K562 (cell line): ENCODE measurements at regions not wholly inside any gene's neighbourhood (a gene's known extent, or its start where the extent isn't known, plus 50 kb on each side); places are given as distances from the start of the nearest gene placed in this dataset.

Experiments used
- ATAC-seq: fragments of 200-7000 bp; cut with Tn5 transposase; 3 replicates; pipeline ENCODE4 v1.9.1; 2020; ENCODE audit warnings: moderate library complexity
- BruUV-seq: library from RNA; stranded (reverse); fragments of 400-500 nt; replicated peaks from 2 replicates; lab custom pipeline; 2021; lab: Mats Ljungman, UMichigan
- CTCF ChIA-PET: fragments of 300-600 bp; formaldehyde crosslinking; extraction: SDS; loops from one replicate; lab custom pipeline; 2021; ENCODE audit warnings: low intra/inter-chr PET ratio; lab: Yijun Ruan, JAX
- POLR2A ChIA-PET: fragments of 300-600, 350-650 bp; sonication (Branson Sonifier 250); formaldehyde crosslinking; extraction: SDS; loops from one replicate; lab custom pipeline; 2021; ENCODE audit warnings: antibody characterized with exemption, inconsistent platforms; lab: Yijun Ruan, JAX
- DNase-seq, 4 experiments: peaks; one replicate each; pipeline versions ENCODE4 v3.0.0 to v3.0.0-alpha.2; 2011 to 2018; ENCODE audit warnings: low spot score in 3 of 4, mixed read lengths in 3 of 4; ENCODE audit errors: extremely low read depth in 1 of 4
- FAIRE-seq: peaks from 2 replicates; lab custom pipeline; 2011; peaks lifted over from hg19 to GRCh38; lab: Jason Lieb, UNC
- H2AFZ ChIP-seq: 2 replicates; pipeline ENCODE4 v1.6.0; 2011; ENCODE audit warnings: low read depth, low read length, control low read depth, inconsistent platforms
- H3K27ac ChIP-seq: fragments of 200-600 bp; 3 replicates; pipeline ENCODE4 v1.8.0; 2011; ENCODE audit warnings: low read depth, mild to moderate bottlenecking, control low read depth, inconsistent platforms, low read length, moderate library complexity, mixed read lengths; ENCODE audit errors: extremely low read depth
- H3K27me3 ChIP-seq, 2 experiments: fragments of 300-600 bp in 1 of 2; 2 replicates in 1 of 2; 3 replicates in 1 of 2; pipeline versions ENCODE4 v1.6.0 to v1.8.0; 2011; ENCODE audit warnings: inconsistent platforms in 2 of 2, low read length in 2 of 2, mild to moderate bottlenecking in 1 of 2, mixed read lengths in 1 of 2, moderate library complexity in 1 of 2; ENCODE audit not compliant: control insufficient read depth in 2 of 2, insufficient read depth in 2 of 2
- H3K36me3 ChIP-seq: fragments of 300-600 bp; 3 replicates; pipeline ENCODE4 v1.8.0; 2011; ENCODE audit warnings: mild to moderate bottlenecking, low read length, inconsistent platforms; ENCODE audit not compliant: control insufficient read depth, insufficient read depth
- H3K4me1 ChIP-seq, 2 experiments: fragments of 200-600 bp in 1 of 2; replicated peaks in 1 of 2; 2 replicates in 1 of 2; 3 replicates in 1 of 2; pipeline versions ENCODE4 v1.5.1 to v1.8.0; 2011; ENCODE audit warnings: inconsistent platforms in 2 of 2, low read length in 2 of 2, mild to moderate bottlenecking in 1 of 2, mixed read lengths in 1 of 2, moderate library complexity in 1 of 2; ENCODE audit not compliant: control insufficient read depth in 2 of 2, insufficient read depth in 2 of 2
- H3K4me2 ChIP-seq: 2 replicates; pipeline ENCODE4 v1.6.1; 2011; ENCODE audit warnings: low read length, control low read depth, inconsistent platforms, mixed read lengths; ENCODE audit not compliant: insufficient read depth
- H3K4me3 ChIP-seq: fragments of 200-600 bp; sonication (generic), shearing (Covaris generic); 2 replicates; pipeline ENCODE4 v1.5.1; 2016; ENCODE audit warnings: control low read depth, inconsistent platforms
- H3K79me2 ChIP-seq: fragments of 200-600 bp; 3 replicates; pipeline ENCODE4 v1.8.0; 2011; ENCODE audit warnings: low read length, inconsistent platforms; ENCODE audit not compliant: control insufficient read depth, insufficient read depth
- H3K9ac ChIP-seq, 2 experiments: 2 replicates each; pipeline versions ENCODE4 v1.6.0 to v1.6.1; 2011; ENCODE audit warnings: low read depth in 2 of 2, low read length in 2 of 2, control low read depth in 1 of 2, inconsistent platforms in 1 of 2, mild to moderate bottlenecking in 1 of 2, mixed read lengths in 1 of 2; ENCODE audit not compliant: insufficient read depth in 1 of 2
- H3K9me1 ChIP-seq: one replicate; pipeline ENCODE4 v1.6.0; 2011; ENCODE audit warnings: inconsistent platforms, mild to moderate bottlenecking, low read length, moderate library complexity; ENCODE audit not compliant: control insufficient read depth, insufficient read depth
- H3K9me3 ChIP-seq: replicated peaks from 2 replicates; pipeline ENCODE4 v1.5.1; 2011; ENCODE audit warnings: low read depth, low read length, inconsistent platforms; ENCODE audit not compliant: control insufficient read depth, insufficient read depth
- H4K20me1 ChIP-seq: replicated peaks from 2 replicates; pipeline ENCODE4 v1.6.1; 2011; ENCODE audit warnings: low read length, inconsistent platforms, mixed read lengths; ENCODE audit not compliant: control insufficient read depth, insufficient read depth
- CAMTA2 ChIP-seq: fragments of 250-450 bp; sonication (Bioruptor Pico); conservative IDR thresholded peaks from 2 replicates; pipeline ENCODE4 v1.5.1; 2022
- GTF2E2 ChIP-seq: fragments of 200-800 bp; sonication (Bioruptor generic); IDR thresholded peaks from 2 replicates; pipeline ENCODE4 v1.6.1; 2016; ENCODE audit warnings: missing genetic modification characterization, missing compliant biosample characterization
- GTF2F1 ChIP-seq: IDR thresholded peaks from 2 replicates; pipeline ENCODE4 v1.6.1; 2011; ENCODE audit warnings: low read depth, low read length, improper control_type of control experiment
- HNRNPUL1 ChIP-seq: fragments of 200-400 bp; formaldehyde crosslinking; IDR thresholded peaks from 2 replicates; pipeline ENCODE4 v1.6.1; 2017; ENCODE audit warnings: low read length
- MEF2D ChIP-seq: conservative IDR thresholded peaks from 2 replicates; pipeline ENCODE4 v1.6.1; 2016; ENCODE audit warnings: low read depth, missing genetic modification characterization, missing compliant biosample characterization
- MXI1 ChIP-seq: IDR thresholded peaks from 2 replicates; pipeline ENCODE4 v1.6.1; 2011; ENCODE audit warnings: low read depth, mild to moderate bottlenecking, improper control_type of control experiment, low read length
- NRF1 ChIP-seq, 2 experiments: fragments of 450-650 bp; IDR thresholded peaks in 1 of 2; conservative IDR thresholded peaks in 1 of 2; 2 replicates each; pipeline ENCODE4 v1.6.1; 2014; ENCODE audit warnings: mild to moderate bottlenecking in 2 of 2
- PHF21A ChIP-seq: fragments of 450-650 bp; IDR thresholded peaks from 2 replicates; pipeline ENCODE4 v1.6.1; 2017; ENCODE audit warnings: low read depth, borderline replicate concordance
- SETDB1 ChIP-seq: IDR thresholded peaks from one replicate; pipeline ENCODE4 v1.6.1; 2012; ENCODE audit warnings: low read length, control low read depth, inconsistent platforms
- SMAD1 ChIP-seq: fragments of 150-350 bp; IDR thresholded peaks from 2 replicates; pipeline ENCODE4 v1.6.1; 2014; ENCODE audit warnings: low read length, low read depth; ENCODE audit not compliant: partially characterized antibody
- SNIP1 ChIP-seq: fragments of 450-650 bp; IDR thresholded peaks from 2 replicates; pipeline ENCODE4 v1.7.1; 2017; ENCODE audit warnings: low read depth, mild to moderate bottlenecking
- SPI1 ChIP-seq: IDR thresholded peaks from 2 replicates; pipeline ENCODE4 v1.6.1; 2011; ENCODE audit warnings: low read depth, low read length, control low read depth, borderline replicate concordance
- STAT5A ChIP-seq: IDR thresholded peaks from 2 replicates; pipeline ENCODE4 v1.6.1; 2012; ENCODE audit warnings: low read length, inconsistent platforms, borderline replicate concordance
- ZNF561 ChIP-seq: fragments of 450-650 bp; formaldehyde crosslinking; conservative IDR thresholded peaks from 2 replicates; pipeline ENCODE4 v1.4.0; 2020; ENCODE audit warnings: mild to moderate bottlenecking, moderate library complexity
- ZNF644 ChIP-seq: fragments of 200-800 bp; sonication (Bioruptor generic); IDR thresholded peaks from 2 replicates; pipeline ENCODE4 v1.6.1; 2016; ENCODE audit warnings: low read depth, missing genetic modification characterization, missing compliant biosample characterization
- WGBS: fragments of 100-300 bp; shearing (Covaris generic); methylation state at CpG from one replicate; pipeline ENCODE4 v1.1.6; 2016; ENCODE audit warnings: low coverage, mixed read lengths; ENCODE audit not compliant: insufficient coverage; ENCODE audit errors: missing lambda C conversion rate; 5-methylcytosine and 5-hydroxymethylcytosine counted together
- in situ Hi-C: fragments of 300-500 bp; cut with MboI; formaldehyde crosslinking; loops from 4 replicates; pipeline ENCODE4 v1.15.0; 2018; ENCODE audit warnings: inconsistent platforms, mixed read lengths
- intact Hi-C: fragments of 100-400 bp; cut with micrococcal nuclease; formaldehyde crosslinking; loops from 2 replicates; pipeline ENCODE4 v1.14.2; 2022
- TF ChIP-seq, protein P1 (sequence below): fragments of 250-450 bp; sonication (Bioruptor Pico); IDR thresholded peaks from 2 replicates; pipeline ENCODE4 v1.5.0; 2021

DNA sequence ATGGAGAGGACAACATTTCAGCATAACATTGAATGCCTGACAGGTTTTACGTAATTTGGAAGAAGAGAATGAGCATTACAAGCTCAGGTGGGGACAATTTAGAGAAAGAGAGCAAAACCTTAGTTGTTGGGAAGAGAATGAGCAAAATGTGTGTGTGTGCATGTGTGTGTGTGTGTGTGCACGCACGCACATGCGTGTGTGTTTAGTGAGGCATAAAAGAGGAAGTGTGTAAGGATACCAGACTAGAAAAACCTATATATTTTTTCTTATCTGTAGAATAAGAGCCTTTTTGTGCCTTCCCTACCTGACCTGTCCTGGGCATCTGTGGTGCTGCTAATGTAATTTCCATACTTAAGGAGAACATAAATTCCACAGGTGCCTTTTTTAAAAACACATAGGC, 99.0 kb upstream of the PLXNA2 start:
- DNase-seq (no peak), FAIRE-seq (no peak), ATAC-seq (no peak)
- 1% methylated on average over 4 of the region's 4 CpGs for WGBS
- no peak overlapping the region for H3K4me3 ChIP-seq
- no peak overlapping the region for H3K9ac ChIP-seq
- no peaks in the 10 kb centered on the region for H3K9me3 ChIP-seq
- H3K79me2 ChIP-seq = no peaks in the 10 kb centered on the region
- POLR2A ChIA-PET = no interaction called here
- no peaks in the 10 kb centered on the region for H3K4me1 ChIP-seq
- no peak overlapping the region for H2AFZ ChIP-seq
- H3K9me1 ChIP-seq = no peaks in the 10 kb centered on the region
- intact Hi-C loops = no loop called here
- in situ Hi-C loops = no loop called here
- TF ChIP-seq SETDB1 = no peak
- no peak for TF ChIP-seq MEF2D (tag)
- TF ChIP-seq NRF1 (conservative IDR thresholded peaks at IDR 0.05 in 1 of 2, IDR thresholded peaks at IDR 0.05 in 1 of 2) = peak; percentile 76 to 81
- no peak for TF ChIP-seq SNIP1
- TF ChIP-seq HNRNPUL1 = no peak
- no peak for TF ChIP-seq GTF2F1
- TF ChIP-seq SMAD1 = no peak
- no peak for TF ChIP-seq ZNF561
- TF ChIP-seq SPI1 = peak; percentile 87
- no peak for TF ChIP-seq MXI1
- TF ChIP-seq, protein P1, sequence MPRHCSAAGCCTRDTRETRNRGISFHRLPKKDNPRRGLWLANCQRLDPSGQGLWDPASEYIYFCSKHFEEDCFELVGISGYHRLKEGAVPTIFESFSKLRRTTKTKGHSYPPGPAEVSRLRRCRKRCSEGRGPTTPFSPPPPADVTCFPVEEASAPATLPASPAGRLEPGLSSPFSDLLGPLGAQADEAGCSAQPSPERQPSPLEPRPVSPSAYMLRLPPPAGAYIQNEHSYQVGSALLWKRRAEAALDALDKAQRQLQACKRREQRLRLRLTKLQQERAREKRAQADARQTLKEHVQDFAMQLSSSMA (CRISPR knock-in tag) = 0 out of 2 replicates have a peak, but pooled peaks have one; percentile 11
- no peak for TF ChIP-seq GTF2E2 (tag)
- TF ChIP-seq ZNF644 (tag) = no peak
- TF ChIP-seq CAMTA2 (CRISPR knock-in tag) = no peak
- TF ChIP-seq STAT5A = no peak
- no peak for TF ChIP-seq PHF21A
- H3K36me3 ChIP-seq = no peaks in the 10 kb centered on the region
- no peaks in the 10 kb centered on the region for H4K20me1 ChIP-seq
- no peak overlapping the region for H3K27ac ChIP-seq
- no peaks in the 10 kb centered on the region; a peak in 2 of 5 replicates for H3K27me3 ChIP-seq
- no peak overlapping the region for H3K4me2 ChIP-seq
- CTCF ChIA-PET = no interaction called here
- BruUV-seq = no TSS peak
